AG04450 (cell line): ENCODE measurements at regions not wholly inside any gene's neighbourhood (a gene's known extent, or its start where the extent isn't known, plus 50 kb on each side); places are given as distances from the start of the nearest gene placed in this dataset.

ENCODE experiments used
- CTCF ChIA-PET: fragments of 300-600, 350-600 bp; formaldehyde crosslinking; extraction: SDS; loops from one replicate; lab custom pipeline; 2022; ENCODE audit warnings: antibody characterized with exemption, inconsistent platforms; lab: Charles Lee
- POLR2A ChIA-PET: fragments of 350-600 bp; formaldehyde crosslinking; extraction: SDS; loops from one replicate; lab custom pipeline; 2021; ENCODE audit warnings: antibody characterized with exemption, inconsistent platforms; lab: Yijun Ruan, JAX
- DNase-seq: peaks from one replicate; pipeline ENCODE4 v3.0.0-alpha.2; 2011; ENCODE audit warnings: low read depth, low spot score
- H3K27ac ChIP-seq: one replicate; pipeline ENCODE4 v1.5.1; 2012; ENCODE audit warnings: low read depth, low read length, control low read depth
- H3K27me3 ChIP-seq: one replicate; pipeline ENCODE4 v1.6.0; 2012; ENCODE audit warnings: low read length; ENCODE audit not compliant: control insufficient read depth, insufficient read depth
- H3K4me3 ChIP-seq: 2 replicates; pipeline ENCODE4 v1.5.1; 2011; ENCODE audit warnings: mild to moderate bottlenecking, low read depth, low read length, control low read depth
- H3K9me3 ChIP-seq: 2 replicates; pipeline ENCODE4 v1.5.1; 2012; ENCODE audit warnings: low read length; ENCODE audit not compliant: control insufficient read depth, insufficient read depth
- CTCF ChIP-seq: IDR thresholded peaks from 2 replicates; pipeline ENCODE4 v1.5.1; 2011; ENCODE audit warnings: low read depth, low read length, control low read depth, inconsistent platforms

DNA sequence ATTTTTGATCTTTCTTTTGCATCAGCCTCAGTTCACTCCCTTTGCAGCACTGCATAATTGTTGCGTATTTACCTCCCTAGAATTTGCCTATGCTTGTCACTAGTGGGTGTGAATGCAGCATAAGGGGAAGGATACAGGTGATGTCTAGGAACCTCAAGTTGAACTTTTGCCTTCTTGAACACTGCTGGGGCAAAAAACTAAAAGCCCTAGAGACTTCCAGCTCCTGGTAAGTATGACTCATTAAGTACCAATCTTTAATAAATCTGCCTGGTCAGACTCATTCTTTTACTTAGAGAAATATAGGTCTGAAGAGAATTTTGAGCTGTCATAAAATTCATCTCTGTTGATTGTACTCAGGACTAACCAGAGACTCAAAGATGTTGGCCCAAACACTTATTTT lies 547.3 kb upstream of the FANCL start:
- Histone ChIP-seq H3K27ac (no peak overlapping the region), H3K9me3 (no peaks in the 10 kb centered on the region), H3K4me3 (no peak overlapping the region), H3K27me3 (no peaks in the 10 kb centered on the region)
- no peak for DNase-seq
- ChIA-PET POLR2A (no interaction called here), CTCF (interaction anchor here (1.0 kb wide), 1 partner anchor 237 kb away, joined by 4 read pairs; no protein-coding TSS in a partner anchor)
- no peak for TF ChIP-seq CTCF

- Histone ChIP-seq H3K9me3 (no peaks in the 10 kb centered on the region), H3K27ac (no peak overlapping the region), H3K27me3 (no peaks in the 10 kb centered on the region), H3K4me3 (no peak overlapping the region)
- ChIA-PET POLR2A (no interaction called here), CTCF (interaction anchor here (0.7 kb wide), 1 partner anchor 9 kb away, joined by 3 read pairs; no protein-coding TSS in a partner anchor)
- TF ChIP-seq CTCF = no peak
- no peak for DNase-seq
Measured at GRCh38 chr2:58770846-58771245, 529.7 kb upstream of the FANCL start.

GRCh38 chr2:58769864-58770234 lies 528.7 kb upstream of the FANCL start:
- Histone ChIP-seq H3K27ac (no peak overlapping the region), H3K27me3 (no peaks in the 10 kb centered on the region), H3K4me3 (no peak overlapping the region), H3K9me3 (no peaks in the 10 kb centered on the region)
- no peak for TF ChIP-seq CTCF
- POLR2A ChIA-PET = no interaction called here
- no peak for DNase-seq
- CTCF ChIA-PET = no interaction called here

GRCh38 chr2:58769111-58769863 lies 528.2 kb upstream of the FANCL start:
- no peak for DNase-seq
- H3K27me3 ChIP-seq = no peaks in the 10 kb centered on the region
- CTCF ChIA-PET = interaction anchor here (0.7 kb wide), 1 partner anchor 62 kb away, joined by 4 read pairs; no protein-coding TSS in a partner anchor

More at GRCh38 chr2:58769111-58769863, 528.2 kb upstream of the FANCL start:
- Histone ChIP-seq H3K27ac (no peak overlapping the region), H3K9me3 (no peaks in the 10 kb centered on the region), H3K4me3 (no peak overlapping the region)
- POLR2A ChIA-PET = no interaction called here
- TF ChIP-seq CTCF = no peak
